ENCODE measurements at regions not wholly inside any gene's neighbourhood (a gene's known extent, or its start where the extent isn't known, plus 50 kb on each side); places are given as distances from the start of the nearest gene placed in this dataset.

DNA sequence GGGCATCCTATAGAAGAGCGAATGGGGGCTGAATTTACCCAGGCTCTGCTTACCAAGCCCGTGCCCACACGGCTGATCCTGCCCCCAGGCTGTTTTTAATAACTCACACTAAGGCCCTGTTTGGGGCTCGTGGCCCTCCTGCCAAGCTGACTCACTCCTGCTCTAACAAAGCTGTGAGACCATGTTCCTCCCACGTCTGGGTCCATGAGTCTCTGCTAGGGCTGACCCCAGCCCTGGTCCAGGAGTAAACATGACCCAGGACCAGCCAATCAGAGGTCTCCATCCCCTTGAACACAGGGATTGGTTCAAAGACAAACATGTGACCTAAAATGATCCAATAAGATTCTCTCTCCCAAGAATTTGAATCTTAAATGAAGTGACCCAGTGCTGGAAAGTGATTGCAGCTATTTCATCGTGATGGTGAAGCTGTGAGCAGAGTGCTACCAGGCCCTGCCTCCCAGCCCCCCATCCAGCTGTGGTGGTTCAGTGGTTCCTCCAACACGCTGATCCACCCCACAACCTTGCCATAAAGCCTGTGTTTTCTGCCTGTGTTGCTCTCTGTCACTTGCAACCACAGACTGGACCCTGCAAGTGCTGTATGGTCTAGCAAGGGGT is 57.2 kb downstream of the C16orf82 start:
- TF ChIP-seq SIN3A (conservative IDR thresholded peaks at IDR 0.05 in 1 of 2, IDR thresholded peaks at IDR 0.05 in 1 of 2; ENCODE audit: low read depth in 1 of 2, low read length in 2 of 2) (no peak), TAF1 (IDR thresholded peaks at IDR 0.05; ENCODE audit: low read depth, low read length) (no peak), BCL11A (IDR thresholded peaks at IDR 0.05; ENCODE audit: low read depth in 2 of 2, low read length in 2 of 2) (no peak), EZH2 (IDR thresholded peaks at IDR 0.05; ENCODE audit: low read depth, low read length, severe bottlenecking) (no peak), CEBPB (IDR thresholded peaks at IDR 0.05; ENCODE audit: low read depth, low read length) (no peak), JUND (IDR thresholded peaks at IDR 0.05; ENCODE audit: low read length) (no peak), NRF1 (IDR thresholded peaks at IDR 0.05; ENCODE audit: low read depth, low read length) (no peak), CREB1 (IDR thresholded peaks at IDR 0.05) (no peak), EP300 (IDR thresholded peaks at IDR 0.05; ENCODE audit: borderline replicate concordance in 1 of 2, low read depth in 2 of 2, low read length in 2 of 2) (no peak)
- TF ChIP-seq, protein P1, sequence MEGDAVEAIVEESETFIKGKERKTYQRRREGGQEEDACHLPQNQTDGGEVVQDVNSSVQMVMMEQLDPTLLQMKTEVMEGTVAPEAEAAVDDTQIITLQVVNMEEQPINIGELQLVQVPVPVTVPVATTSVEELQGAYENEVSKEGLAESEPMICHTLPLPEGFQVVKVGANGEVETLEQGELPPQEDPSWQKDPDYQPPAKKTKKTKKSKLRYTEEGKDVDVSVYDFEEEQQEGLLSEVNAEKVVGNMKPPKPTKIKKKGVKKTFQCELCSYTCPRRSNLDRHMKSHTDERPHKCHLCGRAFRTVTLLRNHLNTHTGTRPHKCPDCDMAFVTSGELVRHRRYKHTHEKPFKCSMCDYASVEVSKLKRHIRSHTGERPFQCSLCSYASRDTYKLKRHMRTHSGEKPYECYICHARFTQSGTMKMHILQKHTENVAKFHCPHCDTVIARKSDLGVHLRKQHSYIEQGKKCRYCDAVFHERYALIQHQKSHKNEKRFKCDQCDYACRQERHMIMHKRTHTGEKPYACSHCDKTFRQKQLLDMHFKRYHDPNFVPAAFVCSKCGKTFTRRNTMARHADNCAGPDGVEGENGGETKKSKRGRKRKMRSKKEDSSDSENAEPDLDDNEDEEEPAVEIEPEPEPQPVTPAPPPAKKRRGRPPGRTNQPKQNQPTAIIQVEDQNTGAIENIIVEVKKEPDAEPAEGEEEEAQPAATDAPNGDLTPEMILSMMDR (IDR thresholded peaks at IDR 0.05; ENCODE audit: control extremely low read depth in 1 of 3, insufficient read depth in 1 of 3, low read depth in 1 of 3, low read length in 3 of 3) = no peak
- TF ChIP-seq, protein P2, sequence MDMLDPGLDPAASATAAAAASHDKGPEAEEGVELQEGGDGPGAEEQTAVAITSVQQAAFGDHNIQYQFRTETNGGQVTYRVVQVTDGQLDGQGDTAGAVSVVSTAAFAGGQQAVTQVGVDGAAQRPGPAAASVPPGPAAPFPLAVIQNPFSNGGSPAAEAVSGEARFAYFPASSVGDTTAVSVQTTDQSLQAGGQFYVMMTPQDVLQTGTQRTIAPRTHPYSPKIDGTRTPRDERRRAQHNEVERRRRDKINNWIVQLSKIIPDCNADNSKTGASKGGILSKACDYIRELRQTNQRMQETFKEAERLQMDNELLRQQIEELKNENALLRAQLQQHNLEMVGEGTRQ (IDR thresholded peaks at IDR 0.05; ENCODE audit: low read length) = no peak
